ENCODE measurements at regions not wholly inside any gene's neighbourhood (a gene's known extent, or its start where the extent isn't known, plus 50 kb on each side); places are given as distances from the start of the nearest gene placed in this dataset.

GRCh38 chr4:158053086-158053485 is 119.7 kb downstream of the GASK1B start:
- H4K20me1 ChIP-seq (ENCODE audit: control insufficient read depth, insufficient read depth, low read length, poor library complexity, severe bottlenecking) = no peaks in the 10 kb centered on the region
- H3K9me3 Mint-ChIP-seq (ENCODE audit: insufficient read depth) = peaks cover 6% of the 10 kb centered on the region
- ATAC-seq (ENCODE audit: low read depth) (no peak), DNase-seq (no peak)
- H3K36me3 ChIP-seq (replicated peaks in 1 of 2; ENCODE audit: control extremely low read depth in 1 of 2, control insufficient read depth in 1 of 2, extremely low read depth in 1 of 2, insufficient read depth in 2 of 2, low read length in 1 of 2) = no peaks in the 10 kb centered on the region
- H3K4me1 ChIP-seq (ENCODE audit: control insufficient read depth in 2 of 2, insufficient read depth in 2 of 2, low read length in 2 of 2) = no peaks in the 10 kb centered on the region
- no peak overlapping the region for H3K27ac Mint-ChIP-seq
- CTCF ChIA-PET = no interaction called here
- H2AFZ ChIP-seq (ENCODE audit: insufficient read depth, low read depth, low read length, poor library complexity, severe bottlenecking) = no peak overlapping the region
- no peaks in the 10 kb centered on the region for H3K27me3 Mint-ChIP-seq
- TF ChIP-seq, protein P1, sequence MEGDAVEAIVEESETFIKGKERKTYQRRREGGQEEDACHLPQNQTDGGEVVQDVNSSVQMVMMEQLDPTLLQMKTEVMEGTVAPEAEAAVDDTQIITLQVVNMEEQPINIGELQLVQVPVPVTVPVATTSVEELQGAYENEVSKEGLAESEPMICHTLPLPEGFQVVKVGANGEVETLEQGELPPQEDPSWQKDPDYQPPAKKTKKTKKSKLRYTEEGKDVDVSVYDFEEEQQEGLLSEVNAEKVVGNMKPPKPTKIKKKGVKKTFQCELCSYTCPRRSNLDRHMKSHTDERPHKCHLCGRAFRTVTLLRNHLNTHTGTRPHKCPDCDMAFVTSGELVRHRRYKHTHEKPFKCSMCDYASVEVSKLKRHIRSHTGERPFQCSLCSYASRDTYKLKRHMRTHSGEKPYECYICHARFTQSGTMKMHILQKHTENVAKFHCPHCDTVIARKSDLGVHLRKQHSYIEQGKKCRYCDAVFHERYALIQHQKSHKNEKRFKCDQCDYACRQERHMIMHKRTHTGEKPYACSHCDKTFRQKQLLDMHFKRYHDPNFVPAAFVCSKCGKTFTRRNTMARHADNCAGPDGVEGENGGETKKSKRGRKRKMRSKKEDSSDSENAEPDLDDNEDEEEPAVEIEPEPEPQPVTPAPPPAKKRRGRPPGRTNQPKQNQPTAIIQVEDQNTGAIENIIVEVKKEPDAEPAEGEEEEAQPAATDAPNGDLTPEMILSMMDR (IDR thresholded peaks at IDR 0.05) = no peak
- no peak for TF ChIP-seq EZH2 (IDR thresholded peaks at IDR 0.05; ENCODE audit: borderline replicate concordance, insufficient read depth, low read depth, low read length, poor library complexity, severe bottlenecking)
- H3K9ac ChIP-seq (ENCODE audit: low read length) = no peak overlapping the region
- H3K4me3 ChIP-seq (ENCODE audit: control extremely low read depth in 1 of 5, extremely low read depth in 1 of 5, insufficient read depth in 1 of 5, low read depth in 2 of 5, low read length in 4 of 5) = no peak overlapping the region
- no peaks in the 10 kb centered on the region for H3K4me1 Mint-ChIP-seq
- H3K9me3 ChIP-seq (ENCODE audit: control extremely low read depth in 1 of 3, control insufficient read depth in 2 of 3, insufficient read depth in 1 of 3, low read length in 2 of 3) = peaks cover 0 to under 1% (median 0%) of the 10 kb centered on the region in 3 donors
- POLR2A ChIA-PET = no interaction called here
- no peaks in the 10 kb centered on the region for H3K27me3 ChIP-seq (replicated peaks in 1 of 4; ENCODE audit: control extremely low read depth in 1 of 4, control insufficient read depth in 3 of 4, insufficient read depth in 4 of 4, low read length in 3 of 4)
- H3K27ac ChIP-seq (ENCODE audit: low read length in 2 of 2) = no peak overlapping the region
- H3K4me3 Mint-ChIP-seq = no peak overlapping the region
- H3K4me2 ChIP-seq (replicated peaks; ENCODE audit: low read depth, low read length, poor library complexity, severe bottlenecking) = no peak overlapping the region
- no peaks in the 10 kb centered on the region for H3K79me2 ChIP-seq (ENCODE audit: control insufficient read depth, insufficient read depth, low read length)
- intact Hi-C loops (cut with micrococcal nuclease) = no loop called here

GRCh38 chr4:158051401-158052235 is 121.2 kb downstream of the GASK1B start:
- no peaks in the 10 kb centered on the region for H3K79me2 ChIP-seq (ENCODE audit: control insufficient read depth, insufficient read depth, low read length)
- H4K20me1 ChIP-seq (ENCODE audit: control insufficient read depth, insufficient read depth, low read length, poor library complexity, severe bottlenecking) = no peaks in the 10 kb centered on the region
- no peaks in the 10 kb centered on the region for H3K4me1 Mint-ChIP-seq
- no peak overlapping the region for H3K4me3 Mint-ChIP-seq
- peaks cover 6% of the 10 kb centered on the region for H3K9me3 Mint-ChIP-seq (ENCODE audit: insufficient read depth)
- no peaks in the 10 kb centered on the region for H3K4me1 ChIP-seq (ENCODE audit: control insufficient read depth in 2 of 2, insufficient read depth in 2 of 2, low read length in 2 of 2)
- no peak overlapping the region for H3K27ac ChIP-seq (ENCODE audit: low read length in 2 of 2)
- no peak overlapping the region for H2AFZ ChIP-seq (ENCODE audit: insufficient read depth, low read depth, low read length, poor library complexity, severe bottlenecking)
- intact Hi-C loops (cut with micrococcal nuclease) = no loop called here
- TF ChIP-seq, protein P1 (IDR thresholded peaks at IDR 0.05) = no peak
- no peak for TF ChIP-seq EZH2 (IDR thresholded peaks at IDR 0.05; ENCODE audit: borderline replicate concordance, insufficient read depth, low read depth, low read length, poor library complexity, severe bottlenecking)
- H3K9ac ChIP-seq (ENCODE audit: low read length) = no peak overlapping the region
- H3K36me3 ChIP-seq (replicated peaks in 1 of 2; ENCODE audit: control extremely low read depth in 1 of 2, control insufficient read depth in 1 of 2, extremely low read depth in 1 of 2, insufficient read depth in 2 of 2, low read length in 1 of 2) = no peaks in the 10 kb centered on the region
- no peak overlapping the region for H3K27ac Mint-ChIP-seq
- H3K4me2 ChIP-seq (replicated peaks; ENCODE audit: low read depth, low read length, poor library complexity, severe bottlenecking) = no peak overlapping the region
- WGBS (ENCODE audit: insufficient coverage) = no CpG with 5 or more reads among the region's 6 CpGs
- no peaks in the 10 kb centered on the region for H3K9me3 ChIP-seq (ENCODE audit: control extremely low read depth in 1 of 3, control insufficient read depth in 2 of 3, insufficient read depth in 1 of 3, low read length in 2 of 3)
- no peak overlapping the region for H3K4me3 ChIP-seq (ENCODE audit: control extremely low read depth in 1 of 5, extremely low read depth in 1 of 5, insufficient read depth in 1 of 5, low read depth in 2 of 5, low read length in 4 of 5)
- ATAC-seq (ENCODE audit: low read depth) = no peak
- H3K27me3 Mint-ChIP-seq = no peaks in the 10 kb centered on the region
- POLR2A ChIA-PET = no interaction called here
- no peak for DNase-seq
- no peaks in the 10 kb centered on the region for H3K27me3 ChIP-seq (replicated peaks in 1 of 4; ENCODE audit: control extremely low read depth in 1 of 4, control insufficient read depth in 3 of 4, insufficient read depth in 4 of 4, low read length in 3 of 4)
- CTCF ChIA-PET = no interaction called here

Measured in B cell (primary cell).